ENCODE measurements at regions not wholly inside any gene's neighbourhood (a gene's known extent, or its start where the extent isn't known, plus 50 kb on each side); places are given as distances from the start of the nearest gene placed in this dataset.

- intact Hi-C loops (cut with DNase I), result no loop called here
These were observed 139.2 kb upstream of the SMIM23 start for GRCh38 chr5:171646102-171647042.

GRCh38 chr5:171647043-171647903 lies 138.3 kb upstream of the SMIM23 start:
- ATAC-seq (peak; percentile 37 to 51 (median 44)), DNase-seq (no peak)
- Histone ChIP-seq H3K27ac (no peak overlapping the region), H3K27me3 (ENCODE audit: insufficient read depth in 3 of 3, low read length in 2 of 3) (peaks cover 0 to 7% (median 0%) of the 10 kb centered on the region in 3 donors), H3K4me1 (no peaks in the 10 kb centered on the region), H3K9me3 (no peaks in the 10 kb centered on the region), H3K4me3 (no peak overlapping the region), H3K36me3 (ENCODE audit: insufficient read depth in 1 of 2, low read depth in 1 of 2) (no peaks in the 10 kb centered on the region)
- intact Hi-C loops (cut with DNase I), result no loop called here
- no peak for TF ChIP-seq CTCF (IDR thresholded peaks at IDR 0.05)
- WGBS, 3 donors, result 39 to 46% (median 44%) methylated on average over 13 to 15 of the region's 15 CpGs

More at GRCh38 chr5:171646102-171647042, 139.2 kb upstream of the SMIM23 start:
- Histone ChIP-seq H3K4me3 (no peak overlapping the region), H3K9me3 (no peaks in the 10 kb centered on the region), H3K27ac (no peak overlapping the region), H3K4me1 (no peaks in the 10 kb centered on the region), H3K27me3 (ENCODE audit: insufficient read depth in 3 of 3, low read length in 2 of 3) (peaks cover 0 to 7% (median 0%) of the 10 kb centered on the region in 3 donors), H3K36me3 (ENCODE audit: insufficient read depth in 1 of 2, low read depth in 1 of 2) (no peaks in the 10 kb centered on the region)
- no peak for TF ChIP-seq CTCF (IDR thresholded peaks at IDR 0.05)
- no peak for DNase-seq
- ATAC-seq, result no peak
- 59 to 68% (median 64%) methylated on average over 14 of the region's 14 CpGs for WGBS, 3 donors

DNA sequence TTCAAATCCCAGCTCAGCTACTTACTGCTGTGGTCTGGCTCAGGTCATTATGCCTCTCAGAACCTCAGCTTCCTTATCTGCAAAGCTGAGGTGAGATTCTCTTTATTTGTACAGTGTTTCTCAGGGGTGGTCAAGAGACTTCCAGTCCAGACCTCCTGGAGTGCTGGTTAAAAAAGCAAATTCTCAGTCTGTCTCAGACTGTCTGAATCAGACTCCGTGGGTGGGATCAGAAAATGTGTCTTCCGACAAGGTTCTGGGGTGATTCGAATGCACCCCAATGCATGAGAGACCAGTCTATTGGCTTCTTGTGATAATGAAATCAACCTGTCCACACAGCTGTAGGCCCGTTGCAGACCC lies 137.7 kb upstream of the SMIM23 start:
- Histone ChIP-seq H3K4me3 (no peak overlapping the region), H3K27ac (no peak overlapping the region), H3K4me1 (no peaks in the 10 kb centered on the region), H3K36me3 (ENCODE audit: insufficient read depth in 1 of 2, low read depth in 1 of 2) (no peaks in the 10 kb centered on the region), H3K27me3 (ENCODE audit: insufficient read depth in 3 of 3, low read length in 2 of 3) (peaks cover 0 to 7% (median 0%) of the 10 kb centered on the region in 3 donors), H3K9me3 (no peaks in the 10 kb centered on the region)
- intact Hi-C loops (cut with DNase I), result no loop called here
- no peak for DNase-seq
- WGBS, 3 donors, result 84 to 91% (median 84%) methylated on average over 4 of the region's 4 CpGs
- TF ChIP-seq CTCF (IDR thresholded peaks at IDR 0.05), result no peak
- ATAC-seq, result no peak

DNA sequence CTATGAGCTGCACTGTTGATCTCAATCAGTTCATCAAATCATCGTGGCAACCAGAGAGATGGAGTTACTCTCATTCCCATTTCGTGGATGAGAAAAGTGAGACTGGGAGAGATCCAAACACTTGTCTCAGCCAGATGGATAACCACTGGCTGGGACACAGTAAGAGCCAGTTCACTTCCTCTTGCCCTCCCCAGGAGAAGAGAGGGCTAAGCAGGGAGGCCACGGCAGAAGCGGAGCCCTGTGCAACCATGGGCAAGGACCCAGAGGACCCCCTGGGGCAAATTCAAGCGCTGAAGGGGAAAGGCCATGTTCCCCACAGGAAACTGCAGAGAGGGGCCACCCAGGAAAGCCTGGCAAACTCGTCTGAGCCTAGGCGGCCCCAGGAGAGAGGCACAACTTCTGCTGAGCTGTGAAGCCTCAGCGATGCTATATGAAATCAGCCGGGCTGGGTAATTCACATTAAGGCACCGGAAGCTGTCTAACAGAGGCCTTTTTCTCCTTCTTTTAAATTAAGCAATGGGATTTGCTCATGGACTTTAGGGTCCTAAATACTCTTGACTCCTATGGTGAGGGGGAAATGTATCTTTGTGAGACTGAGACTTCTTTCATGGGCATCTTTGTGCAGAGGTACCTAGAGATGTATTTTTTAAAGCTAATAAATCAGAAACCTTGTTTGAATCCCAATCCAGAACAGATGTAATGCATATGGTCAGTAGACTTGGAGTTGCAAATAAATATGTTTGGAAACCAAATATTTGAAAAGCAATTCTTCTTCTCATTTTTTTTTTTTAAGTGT lies 137.1 kb upstream of the SMIM23 start:
- Histone ChIP-seq H3K9me3 (no peaks in the 10 kb centered on the region), H3K4me3 (no peak overlapping the region), H3K4me1 (no peaks in the 10 kb centered on the region), H3K27ac (no peak overlapping the region), H3K36me3 (ENCODE audit: insufficient read depth in 1 of 2, low read depth in 1 of 2) (no peaks in the 10 kb centered on the region), H3K27me3 (ENCODE audit: insufficient read depth in 3 of 3, low read length in 2 of 3) (peaks cover 0 to 7% (median 0%) of the 10 kb centered on the region in 3 donors)
- no peak for DNase-seq
- no peak for TF ChIP-seq CTCF (IDR thresholded peaks at IDR 0.05)
- intact Hi-C loops (cut with DNase I), result no loop called here
- no peak for ATAC-seq
- WGBS, 3 donors, result 70 to 75% (median 72%) methylated on average over 10 of the region's 10 CpGs
